Activated naive CD8-positive, alpha-beta T cell treated with anti-CD3 and anti-CD28 coated beads for 36 hours (primary cell): ENCODE measurements at regions not wholly inside any gene's neighbourhood (a gene's known extent, or its start where the extent isn't known, plus 50 kb on each side); places are given as distances from the start of the nearest gene placed in this dataset.

Source experiments
- DNase-seq: peaks from one replicate; pipeline ENCODE4 v3.0.0; 2021
- H3K27ac Mint-ChIP-seq: one replicate; pipeline ENCODE4 v1.8.0; 2022; ENCODE audit warnings: mild to moderate bottlenecking, moderate library complexity, mixed read lengths
- H3K27me3 Mint-ChIP-seq: one replicate; pipeline ENCODE4 v1.8.0; 2022; ENCODE audit warnings: mild to moderate bottlenecking, mixed read lengths
- H3K36me3 Mint-ChIP-seq: one replicate; pipeline ENCODE4 v1.8.0; 2021; ENCODE audit warnings: mild to moderate bottlenecking, mixed read lengths
- H3K4me1 Mint-ChIP-seq: one replicate; pipeline ENCODE4 v1.8.0; 2021; ENCODE audit warnings: mixed read lengths
- H3K4me3 Mint-ChIP-seq: one replicate; pipeline ENCODE4 v1.8.0; 2022; ENCODE audit warnings: mild to moderate bottlenecking, moderate library complexity, mixed read lengths
- H3K9me3 Mint-ChIP-seq: one replicate; pipeline ENCODE4 v1.8.0; 2022; ENCODE audit warnings: mixed read lengths

DNA sequence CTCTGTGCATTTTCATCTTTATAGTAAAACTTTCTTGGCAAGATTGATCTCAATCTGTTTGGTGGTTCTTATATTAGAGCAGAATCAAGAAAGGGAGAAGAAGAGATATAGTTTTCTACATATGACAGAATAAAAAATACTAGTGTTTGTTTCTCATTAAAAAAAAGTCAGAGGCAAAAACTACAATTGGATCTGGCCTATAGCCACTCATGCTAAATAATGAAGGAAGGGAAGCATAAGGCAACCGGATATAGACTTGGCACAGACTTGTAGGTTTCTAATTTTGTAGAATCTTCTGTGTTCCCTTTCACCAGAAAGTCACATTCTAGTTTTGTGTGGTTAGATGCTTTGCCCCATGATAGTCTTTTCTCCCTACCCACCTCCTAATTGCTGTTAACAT lies 306.2 kb downstream of the PIK3R1 start:
- no peaks in the 10 kb centered on the region for H3K27me3 Mint-ChIP-seq
- no peak for DNase-seq
- no peak overlapping the region for H3K4me3 Mint-ChIP-seq
- H3K4me1 Mint-ChIP-seq = no peaks in the 10 kb centered on the region
- no peak overlapping the region for H3K27ac Mint-ChIP-seq
- H3K36me3 Mint-ChIP-seq = no peaks in the 10 kb centered on the region
- peaks cover 1% of the 10 kb centered on the region for H3K9me3 Mint-ChIP-seq

DNA sequence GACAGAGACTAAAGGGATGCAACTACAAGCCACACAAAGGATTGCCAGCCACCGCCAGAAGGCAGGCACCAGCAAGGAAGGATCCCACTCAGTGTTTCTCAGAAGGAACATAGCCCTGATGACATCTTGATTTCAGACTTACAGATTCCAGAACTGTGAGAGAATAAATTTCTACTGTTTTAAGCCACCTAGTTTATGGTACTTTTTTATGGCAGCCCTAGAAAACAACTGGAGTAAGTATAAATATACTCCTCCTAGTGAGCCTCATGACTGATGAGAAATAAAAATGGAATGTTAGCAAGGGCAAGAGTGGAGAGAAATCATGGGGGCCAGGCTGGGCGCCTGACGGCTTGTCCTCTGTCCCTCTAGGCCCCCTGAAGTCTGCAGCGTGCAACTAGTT lies 307.3 kb downstream of the PIK3R1 start:
- Mint-ChIP-seq H3K4me3 (no peak overlapping the region), H3K36me3 (no peaks in the 10 kb centered on the region), H3K27me3 (no peaks in the 10 kb centered on the region), H3K27ac (no peak overlapping the region), H3K9me3 (peaks cover 2% of the 10 kb centered on the region), H3K4me1 (no peaks in the 10 kb centered on the region)
- DNase-seq = no peak

DNA sequence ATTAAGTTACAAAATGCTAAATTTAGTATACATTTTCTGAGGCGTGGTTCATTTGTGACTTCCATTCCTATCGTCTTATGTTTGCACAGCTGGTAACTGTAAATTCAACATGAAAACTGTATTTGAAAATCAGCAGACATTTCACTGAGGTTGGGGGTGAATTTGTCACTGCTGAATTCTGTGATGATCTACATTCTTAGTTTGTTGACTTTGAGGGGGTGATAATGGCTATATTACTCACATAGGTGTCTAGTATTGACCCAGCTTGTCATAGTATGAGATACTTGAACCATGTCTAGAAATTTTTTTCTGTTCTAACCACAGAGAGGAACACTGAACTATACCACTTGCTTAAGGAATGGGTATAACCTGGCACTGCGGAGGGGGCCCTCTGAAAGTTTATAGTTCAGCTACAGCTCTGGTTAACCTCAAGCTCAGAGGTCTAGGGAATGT lies 313.3 kb downstream of the PIK3R1 start:
- no peak for DNase-seq
- Mint-ChIP-seq H3K36me3 (no peaks in the 10 kb centered on the region), H3K4me3 (no peak overlapping the region), H3K27ac (no peak overlapping the region), H3K4me1 (peaks cover 3% of the 10 kb centered on the region), H3K9me3 (peaks cover 3% of the 10 kb centered on the region), H3K27me3 (peaks cover 3% of the 10 kb centered on the region)

DNA sequence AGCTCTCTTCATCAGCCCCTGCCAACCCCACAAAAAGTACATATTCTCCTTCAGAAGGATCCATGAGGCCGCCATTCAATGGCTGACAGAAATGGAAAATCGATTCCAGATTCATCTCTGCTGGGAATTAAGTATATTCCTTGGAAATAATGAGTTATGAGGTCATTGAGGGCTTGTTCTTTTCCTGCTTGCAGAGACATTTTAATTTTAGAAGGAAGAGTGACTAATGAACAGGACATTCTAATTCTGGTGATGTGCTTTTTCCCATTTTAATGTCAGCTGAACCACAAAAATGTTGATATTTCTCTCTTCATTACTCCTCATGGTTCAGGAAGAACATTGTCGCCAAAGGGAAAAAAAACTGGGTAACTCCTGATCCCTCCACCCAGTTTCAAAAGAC lies 314.0 kb downstream of the PIK3R1 start:
- no peak for DNase-seq
- H3K9me3 Mint-ChIP-seq = peaks cover 3% of the 10 kb centered on the region
- H3K27me3 Mint-ChIP-seq = peaks cover 3% of the 10 kb centered on the region
- no peaks in the 10 kb centered on the region for H3K36me3 Mint-ChIP-seq
- no peak overlapping the region for H3K27ac Mint-ChIP-seq
- no peak overlapping the region for H3K4me3 Mint-ChIP-seq
- peaks cover 3% of the 10 kb centered on the region for H3K4me1 Mint-ChIP-seq

DNA sequence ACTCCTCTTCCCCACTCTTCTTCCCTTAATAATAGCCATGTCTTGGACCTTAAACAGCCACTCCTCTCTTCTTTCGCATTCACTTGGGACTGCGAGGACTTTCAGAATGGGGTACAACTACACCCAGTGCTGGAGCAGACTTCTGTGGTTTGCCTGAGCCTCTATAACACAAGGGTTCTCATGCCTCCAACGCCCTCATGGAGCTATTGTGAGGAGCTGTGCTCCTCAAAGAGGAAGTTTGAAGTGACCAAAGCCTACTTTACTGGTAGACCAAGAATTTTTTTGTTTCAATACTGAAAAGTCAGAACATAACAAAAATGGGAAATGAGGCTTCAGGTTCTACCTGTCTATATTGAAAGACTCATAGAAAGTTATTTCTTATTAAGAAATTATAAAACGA lies 316.4 kb downstream of the PIK3R1 start:
- H3K27me3 Mint-ChIP-seq = peaks cover 8% of the 10 kb centered on the region
- no peak overlapping the region for H3K27ac Mint-ChIP-seq
- peaks cover 3% of the 10 kb centered on the region for H3K4me1 Mint-ChIP-seq
- peaks cover 3% of the 10 kb centered on the region for H3K9me3 Mint-ChIP-seq
- DNase-seq = no peak
- H3K4me3 Mint-ChIP-seq = no peak overlapping the region
- no peaks in the 10 kb centered on the region for H3K36me3 Mint-ChIP-seq

DNA sequence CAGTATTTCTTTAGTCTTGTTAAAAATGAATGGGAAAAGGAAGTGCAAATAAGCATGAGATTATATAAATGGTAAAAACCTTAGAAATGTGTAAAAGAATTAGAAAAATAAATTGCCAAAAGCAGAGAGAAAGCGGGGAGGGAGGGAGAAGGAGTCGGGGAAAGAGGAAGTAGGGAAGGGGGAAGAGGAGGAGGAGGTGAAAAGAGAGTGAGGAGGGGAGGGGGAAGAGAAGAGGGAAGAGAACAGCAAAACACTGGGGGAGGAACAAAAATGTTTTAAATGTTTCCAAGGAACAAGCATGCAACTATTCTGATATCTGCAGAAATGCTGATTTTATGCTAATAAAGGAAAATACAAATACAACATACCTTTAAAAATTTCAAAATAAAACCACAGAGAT lies 317.5 kb downstream of the PIK3R1 start:
- no peak for DNase-seq
- no peak overlapping the region for H3K4me3 Mint-ChIP-seq
- H3K4me1 Mint-ChIP-seq = peaks cover 3% of the 10 kb centered on the region
- peaks cover 8% of the 10 kb centered on the region for H3K27me3 Mint-ChIP-seq
- peaks cover under 1% of the 10 kb centered on the region for H3K9me3 Mint-ChIP-seq
- H3K27ac Mint-ChIP-seq = no peak overlapping the region
- H3K36me3 Mint-ChIP-seq = no peaks in the 10 kb centered on the region

DNA sequence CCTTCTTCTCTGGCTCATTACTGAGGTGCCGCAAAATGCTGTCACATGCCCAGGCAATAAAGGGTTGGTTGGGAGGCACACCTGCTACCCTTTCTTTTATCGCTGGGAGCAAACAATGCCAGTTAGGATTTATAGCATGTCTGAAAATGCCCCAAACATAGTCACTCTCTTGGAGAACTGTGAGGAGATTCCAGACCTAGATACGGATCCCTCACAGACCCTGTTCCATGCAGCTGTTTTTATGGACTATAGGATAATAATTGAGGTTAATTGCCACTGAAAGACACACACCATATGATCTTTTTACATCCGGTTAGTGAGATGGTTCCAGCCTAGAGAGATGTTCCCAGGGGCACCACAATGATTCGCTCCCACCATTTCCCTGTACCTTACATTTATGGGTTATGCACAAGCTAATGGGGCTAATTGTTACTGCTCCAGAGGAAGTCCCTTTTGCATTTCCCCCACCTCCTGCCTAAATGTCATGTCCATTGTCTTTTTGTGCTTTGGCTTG lies 318.1 kb downstream of the PIK3R1 start:
- no peak for DNase-seq
- Mint-ChIP-seq H3K27ac (no peak overlapping the region), H3K9me3 (no peaks in the 10 kb centered on the region), H3K36me3 (no peaks in the 10 kb centered on the region), H3K4me1 (peaks cover 3% of the 10 kb centered on the region), H3K4me3 (no peak overlapping the region), H3K27me3 (peaks cover 14% of the 10 kb centered on the region)

DNA sequence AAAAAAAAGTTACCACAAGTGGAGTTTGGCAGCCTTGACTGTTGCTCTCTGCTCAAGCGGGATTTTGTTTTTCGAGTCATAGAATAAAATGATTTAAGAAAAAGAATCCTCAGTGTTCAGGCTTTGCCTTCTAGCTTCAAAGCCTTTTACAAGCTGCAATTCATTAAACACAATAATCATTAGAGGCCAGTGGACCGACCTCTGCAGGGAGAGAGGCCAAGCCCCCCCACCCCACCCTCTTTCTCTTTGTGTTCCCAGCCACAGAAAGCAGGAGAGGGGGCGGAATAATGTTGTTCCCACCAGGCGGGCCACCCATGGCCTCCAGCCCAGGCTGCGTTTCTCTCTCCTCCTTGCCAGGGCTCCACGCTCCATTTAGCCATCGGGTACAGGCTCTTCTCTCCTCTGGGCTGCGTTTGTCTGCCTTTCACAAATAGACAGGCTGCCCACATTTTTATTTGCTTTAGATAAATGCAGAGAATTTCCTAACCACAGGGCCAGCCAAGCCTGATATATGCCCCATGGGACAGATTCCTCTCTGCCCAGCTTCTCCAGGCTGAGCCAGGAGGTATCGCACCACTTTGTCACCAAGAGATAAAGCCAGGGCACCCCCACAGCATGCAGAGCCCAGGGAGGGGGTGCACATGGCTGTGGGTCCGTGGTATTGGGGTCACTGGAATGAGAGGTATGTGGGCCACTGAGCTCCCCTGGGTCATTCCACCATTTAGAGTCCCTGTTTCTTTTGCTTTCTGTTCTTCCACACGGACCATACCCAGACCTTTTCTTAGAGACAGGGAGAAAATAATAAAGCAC lies 318.8 kb downstream of the PIK3R1 start:
- Mint-ChIP-seq H3K27ac (no peak overlapping the region), H3K27me3 (peaks cover 18% of the 10 kb centered on the region), H3K4me1 (peaks cover 3% of the 10 kb centered on the region), H3K9me3 (no peaks in the 10 kb centered on the region), H3K36me3 (no peaks in the 10 kb centered on the region), H3K4me3 (no peak overlapping the region)
- no peak for DNase-seq

DNA sequence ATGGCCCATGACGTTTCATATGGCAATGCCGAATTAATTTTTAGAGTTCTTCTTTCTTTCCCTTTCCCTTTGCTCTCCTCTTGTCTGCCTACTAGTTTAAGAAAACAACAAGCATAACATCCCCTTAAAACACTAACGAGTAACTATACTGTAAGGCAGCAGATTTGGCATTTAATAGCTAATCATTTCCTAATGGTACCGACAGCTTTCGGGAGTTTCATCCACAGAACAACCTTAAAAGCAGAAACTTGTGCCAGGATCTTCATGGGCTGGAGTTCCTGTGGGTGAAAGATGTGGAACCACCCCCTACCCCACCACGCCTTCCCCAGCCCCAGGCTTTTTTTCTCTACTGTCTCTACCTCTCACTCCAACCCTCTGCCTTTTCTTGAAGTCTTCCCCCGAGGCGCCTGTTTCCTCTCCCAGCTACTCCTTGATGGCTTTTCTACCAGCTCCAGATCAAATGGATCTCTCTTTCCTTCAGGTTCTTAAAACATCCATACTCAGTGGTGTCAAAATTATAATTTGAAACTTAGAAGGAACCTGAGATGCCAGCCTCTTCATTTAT lies 319.5 kb downstream of the PIK3R1 start:
- DNase-seq = no peak
- Mint-ChIP-seq H3K9me3 (no peaks in the 10 kb centered on the region), H3K36me3 (no peaks in the 10 kb centered on the region), H3K27ac (no peak overlapping the region), H3K4me1 (no peaks in the 10 kb centered on the region), H3K4me3 (no peak overlapping the region), H3K27me3 (peaks cover 18% of the 10 kb centered on the region)

DNA sequence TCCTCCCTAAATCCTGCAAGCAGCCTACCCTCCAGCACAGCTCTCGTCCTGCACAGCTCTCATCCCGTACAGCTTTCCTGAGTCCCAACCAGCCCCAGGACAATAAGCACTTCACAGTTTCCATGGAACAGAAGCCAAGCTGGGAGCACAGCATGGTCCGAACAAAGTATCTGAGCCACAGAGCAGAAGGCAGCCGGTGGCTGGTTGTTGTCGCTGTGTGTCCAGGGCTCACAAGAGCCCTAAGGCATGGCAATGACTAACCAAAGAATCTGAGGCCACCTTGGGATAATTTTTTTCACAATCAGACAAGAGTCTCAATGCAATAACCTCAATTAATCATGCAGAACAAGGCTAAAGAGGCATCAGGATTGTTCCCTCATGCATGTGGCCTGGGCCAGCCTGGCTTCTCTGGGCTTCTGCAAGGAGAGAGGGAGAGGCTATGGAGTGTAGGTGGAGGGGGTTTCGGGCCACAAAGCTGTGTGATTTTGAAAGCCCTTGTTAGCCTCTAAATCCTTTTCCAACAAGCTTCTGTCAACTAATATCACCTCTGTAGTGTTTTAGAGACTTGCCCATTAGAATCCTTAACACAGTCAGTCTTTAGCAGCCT lies 323.4 kb downstream of the PIK3R1 start:
- H3K9me3 Mint-ChIP-seq = no peaks in the 10 kb centered on the region

DNA sequence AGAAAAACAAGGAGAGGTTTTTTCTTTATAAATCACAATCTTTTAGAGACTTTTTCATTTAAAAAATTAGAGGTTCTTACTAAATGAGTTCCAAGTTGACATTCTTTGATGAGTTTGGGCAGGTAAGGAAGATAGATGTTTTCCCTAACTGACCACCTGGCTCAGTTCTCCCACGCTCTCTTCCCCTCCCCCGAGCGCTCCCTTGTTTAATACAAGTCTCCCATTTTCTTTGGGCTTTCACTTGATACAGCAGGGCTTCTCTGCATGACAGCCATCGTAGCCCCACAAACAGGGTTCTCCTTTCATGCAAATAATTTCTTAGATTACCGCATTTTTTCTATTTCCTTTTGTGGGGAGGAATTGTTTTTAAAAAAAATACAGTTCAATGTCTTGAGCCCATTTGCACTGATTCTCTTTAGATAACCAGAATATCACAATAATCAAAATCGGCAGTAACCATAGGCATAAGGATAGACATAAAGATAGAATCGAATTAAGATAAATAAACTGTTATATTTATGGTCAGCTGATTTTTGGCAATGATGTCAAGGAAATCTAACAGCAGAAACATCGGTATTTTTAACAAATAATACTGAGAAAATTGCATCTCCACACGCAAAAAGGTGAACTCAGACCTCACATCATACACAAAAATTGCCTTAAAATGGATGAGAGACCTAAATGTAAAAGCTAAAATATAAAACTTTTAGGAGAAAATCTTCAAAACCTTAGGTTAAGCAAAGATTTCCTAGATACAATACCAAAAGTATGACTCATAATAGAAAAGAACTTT lies 325.4 kb downstream of the PIK3R1 start:
- Mint-ChIP-seq H3K4me3 (no peak overlapping the region), H3K9me3 (no peaks in the 10 kb centered on the region), H3K36me3 (no peaks in the 10 kb centered on the region), H3K4me1 (peaks cover 10% of the 10 kb centered on the region), H3K27ac (no peak overlapping the region), H3K27me3 (peaks cover 27% of the 10 kb centered on the region)
- no peak for DNase-seq

More for the DNA sequence above, 323.4 kb downstream of the PIK3R1 start:
- no peak overlapping the region for H3K4me3 Mint-ChIP-seq
- DNase-seq = no peak
- H3K36me3 Mint-ChIP-seq = no peaks in the 10 kb centered on the region
- H3K27ac Mint-ChIP-seq = no peak overlapping the region
- H3K27me3 Mint-ChIP-seq = peaks cover 32% of the 10 kb centered on the region
- H3K4me1 Mint-ChIP-seq = peaks cover 10% of the 10 kb centered on the region

DNA sequence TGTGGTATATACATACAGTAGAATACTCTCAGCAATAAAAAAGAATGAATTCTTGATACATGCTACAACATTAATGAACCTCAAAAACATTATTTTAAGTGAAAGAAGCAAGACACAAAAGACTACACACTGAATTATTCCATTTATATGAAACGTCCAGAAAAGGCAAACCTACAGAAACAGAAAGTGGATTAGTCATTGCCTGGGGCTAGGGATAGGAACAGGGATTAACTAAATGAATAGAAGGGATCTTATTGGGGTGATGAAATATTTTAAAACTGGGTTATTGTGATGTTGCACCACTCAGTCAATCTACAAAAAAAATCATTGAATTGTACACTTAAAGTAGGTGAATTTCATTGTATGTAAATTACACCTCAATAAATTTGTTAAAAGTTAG lies 326.7 kb downstream of the PIK3R1 start:
- no peak overlapping the region for H3K27ac Mint-ChIP-seq
- no peak for DNase-seq
- no peak overlapping the region for H3K4me3 Mint-ChIP-seq
- no peaks in the 10 kb centered on the region for H3K36me3 Mint-ChIP-seq
- H3K4me1 Mint-ChIP-seq = peaks cover 10% of the 10 kb centered on the region
- no peaks in the 10 kb centered on the region for H3K9me3 Mint-ChIP-seq
- peaks cover 27% of the 10 kb centered on the region for H3K27me3 Mint-ChIP-seq

DNA sequence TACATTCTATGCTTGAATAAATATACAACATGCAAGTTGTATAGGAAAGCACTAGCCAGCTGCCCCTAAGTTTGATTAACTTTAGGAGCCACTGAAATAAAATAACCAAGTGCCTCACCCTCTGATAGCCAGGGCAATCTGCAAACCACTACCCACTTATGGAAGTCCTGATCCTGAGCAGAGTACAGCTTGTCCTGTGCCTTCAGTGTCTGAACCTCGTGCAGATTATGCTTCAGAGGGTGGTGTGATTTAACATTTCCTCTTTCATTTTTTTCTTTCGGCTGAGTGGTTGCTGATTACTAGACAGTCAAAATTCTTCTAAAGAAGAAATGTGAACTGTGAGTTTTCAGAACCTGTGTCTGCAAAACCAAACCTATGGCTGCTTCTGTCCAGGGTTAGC lies 327.7 kb downstream of the PIK3R1 start:
- H3K27ac Mint-ChIP-seq = no peak overlapping the region

DNA sequence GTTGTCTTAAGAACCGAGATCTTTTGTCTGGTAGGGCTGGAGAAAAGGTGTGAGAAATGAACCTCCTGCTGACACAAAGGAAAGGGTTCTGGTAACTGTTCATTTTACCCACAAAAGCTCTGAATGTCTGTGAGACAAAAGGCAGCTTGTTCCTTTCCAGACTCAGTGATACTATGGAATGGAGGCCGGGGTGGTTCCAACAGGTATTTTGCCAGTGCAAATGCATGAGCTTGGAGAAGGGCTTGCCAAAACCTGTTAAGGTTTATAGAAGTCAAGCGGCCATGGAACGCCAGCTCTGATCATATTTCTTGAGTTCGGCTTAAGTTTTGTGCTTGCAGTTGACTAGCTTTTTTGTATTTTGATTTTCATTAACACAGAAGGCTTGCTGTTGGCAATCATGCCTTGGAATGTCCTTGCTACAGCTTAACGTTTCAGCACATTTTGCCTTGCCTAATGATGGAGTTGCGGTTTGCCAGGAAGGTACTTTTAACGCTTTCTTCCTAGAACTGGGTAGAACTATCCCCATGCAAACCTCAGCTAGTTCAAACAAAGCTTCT lies 328.6 kb downstream of the PIK3R1 start:
- DNase-seq = no peak

More for the DNA sequence above, 327.7 kb downstream of the PIK3R1 start:
- Mint-ChIP-seq H3K4me3 (no peak overlapping the region), H3K9me3 (no peaks in the 10 kb centered on the region), H3K4me1 (peaks cover 10% of the 10 kb centered on the region), H3K27me3 (peaks cover 26% of the 10 kb centered on the region), H3K36me3 (no peaks in the 10 kb centered on the region)
- DNase-seq = no peak

More for the DNA sequence above, 328.6 kb downstream of the PIK3R1 start:
- Mint-ChIP-seq H3K27ac (no peak overlapping the region), H3K27me3 (peaks cover 17% of the 10 kb centered on the region), H3K36me3 (no peaks in the 10 kb centered on the region), H3K4me1 (peaks cover 10% of the 10 kb centered on the region), H3K9me3 (no peaks in the 10 kb centered on the region), H3K4me3 (no peak overlapping the region)
